ENCODE measurements at regions not wholly inside any gene's neighbourhood (a gene's known extent, or its start where the extent isn't known, plus 50 kb on each side); places are given as distances from the start of the nearest gene placed in this dataset.
"Not testable (repeated sequence)": the region's sequence is repeated elsewhere in the genome, so short reads cannot be mapped to it uniquely, and the experiment has no call there.

GRCh38 chr12:97716356-97716755, 253.8 kb downstream of the RMST start:
- TF ChIP-seq, protein P1, sequence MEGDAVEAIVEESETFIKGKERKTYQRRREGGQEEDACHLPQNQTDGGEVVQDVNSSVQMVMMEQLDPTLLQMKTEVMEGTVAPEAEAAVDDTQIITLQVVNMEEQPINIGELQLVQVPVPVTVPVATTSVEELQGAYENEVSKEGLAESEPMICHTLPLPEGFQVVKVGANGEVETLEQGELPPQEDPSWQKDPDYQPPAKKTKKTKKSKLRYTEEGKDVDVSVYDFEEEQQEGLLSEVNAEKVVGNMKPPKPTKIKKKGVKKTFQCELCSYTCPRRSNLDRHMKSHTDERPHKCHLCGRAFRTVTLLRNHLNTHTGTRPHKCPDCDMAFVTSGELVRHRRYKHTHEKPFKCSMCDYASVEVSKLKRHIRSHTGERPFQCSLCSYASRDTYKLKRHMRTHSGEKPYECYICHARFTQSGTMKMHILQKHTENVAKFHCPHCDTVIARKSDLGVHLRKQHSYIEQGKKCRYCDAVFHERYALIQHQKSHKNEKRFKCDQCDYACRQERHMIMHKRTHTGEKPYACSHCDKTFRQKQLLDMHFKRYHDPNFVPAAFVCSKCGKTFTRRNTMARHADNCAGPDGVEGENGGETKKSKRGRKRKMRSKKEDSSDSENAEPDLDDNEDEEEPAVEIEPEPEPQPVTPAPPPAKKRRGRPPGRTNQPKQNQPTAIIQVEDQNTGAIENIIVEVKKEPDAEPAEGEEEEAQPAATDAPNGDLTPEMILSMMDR (IDR thresholded peaks at IDR 0.05): peak in 3 of 6 experiments; percentile 28 to 45 (median 32)
- no peak for TF ChIP-seq POLR2A (IDR thresholded peaks at IDR 0.05)
- no peaks in the 10 kb centered on the region for H3K27me3 ChIP-seq
- intact Hi-C loops (cut with DNase I): no loop called here
- WGBS, 4 donors: 53 to 60% (median 58%) methylated on average over 1 of the region's 1 CpG
- no peaks in the 10 kb centered on the region for H3K9me3 ChIP-seq (replicated peaks in 1 of 3)
- no peaks in the 10 kb centered on the region for H3K4me1 ChIP-seq (replicated peaks in 1 of 2)
- H3K27ac ChIP-seq: no peak overlapping the region
- DNase-seq: peak in 1 of 7 donors; percentile 5
- H3K36me3 ChIP-seq (replicated peaks in 1 of 2): no peaks in the 10 kb centered on the region
- no peak overlapping the region for H3K4me3 ChIP-seq

- H3K4me1 ChIP-seq (replicated peaks in 1 of 2); DNase-seq; H3K27ac ChIP-seq; intact Hi-C loops (cut with DNase I); H3K9me3 ChIP-seq (replicated peaks in 1 of 3); H3K27me3 ChIP-seq; H3K4me3 ChIP-seq; H3K36me3 ChIP-seq (replicated peaks in 1 of 2): not testable (repeated sequence)
- WGBS, 4 donors: 67 to 92% (median 87%) methylated on average over 1 to 22 of the region's 22 CpGs
These were observed 261.2 kb downstream of the RMST start for GRCh38 chr12:97723801-97724200.

DNA sequence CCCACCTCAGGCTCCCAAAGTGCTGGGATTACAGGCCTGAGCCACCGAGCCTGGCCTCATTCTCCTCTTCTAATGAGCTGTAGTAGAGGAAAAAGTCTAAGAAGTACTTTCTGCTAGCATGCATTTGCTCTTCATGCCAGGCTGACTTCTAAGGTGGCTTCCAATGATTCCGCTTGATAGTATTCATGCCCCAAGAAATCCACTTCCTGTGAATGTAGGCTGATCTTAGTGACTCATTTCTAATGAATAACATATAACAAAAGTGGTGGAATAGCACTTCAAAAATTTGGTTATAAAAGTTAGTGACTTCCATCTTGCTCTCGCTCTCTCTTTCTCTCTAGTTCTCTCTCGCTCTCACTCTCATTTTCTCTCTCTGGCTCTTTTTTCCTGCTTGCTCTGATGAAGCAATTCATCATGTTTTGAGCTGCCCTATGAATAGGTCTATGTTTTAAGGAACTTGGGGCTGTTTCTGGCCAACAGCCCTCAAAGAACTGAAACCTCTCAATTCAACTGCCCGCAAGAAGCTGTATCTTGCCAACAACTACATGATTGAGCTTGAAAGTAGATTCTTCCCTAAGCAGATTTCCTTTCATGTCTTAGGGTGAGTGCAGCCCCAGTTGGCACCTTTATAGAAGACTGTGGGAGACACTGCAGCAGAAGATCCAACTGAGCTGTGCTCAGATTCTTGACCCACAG, 282.9 kb downstream of the RMST start:
- WGBS, 4 donors: 85 to 89% (median 87%) methylated on average over 5 of the region's 5 CpGs
- no peak for DNase-seq
- no peaks in the 10 kb centered on the region for H3K4me1 ChIP-seq (replicated peaks in 1 of 2)

DNA sequence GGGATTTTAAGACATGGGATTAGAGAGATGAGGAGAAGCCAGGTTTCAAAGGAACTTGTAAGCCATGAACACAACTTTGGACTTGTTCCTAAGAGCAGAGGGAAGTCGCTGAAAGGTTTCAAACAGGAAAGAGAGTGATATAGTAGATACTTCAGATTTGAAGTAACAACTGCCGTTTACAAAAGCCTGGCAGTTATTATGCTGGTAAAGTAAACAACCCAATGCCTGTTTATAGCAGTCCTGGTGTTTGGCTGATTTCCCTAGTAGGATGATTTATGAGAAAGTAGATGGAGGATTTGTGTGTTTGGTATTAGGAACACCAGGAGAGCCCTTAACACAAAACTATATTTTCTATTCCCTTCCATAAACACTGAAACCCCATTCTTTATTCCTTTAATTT, 285.7 kb downstream of the RMST start:
- intact Hi-C loops (cut with DNase I): no loop called here
- TF ChIP-seq, protein P1 (IDR thresholded peaks at IDR 0.05): no peak
- no peak for TF ChIP-seq POLR2A (IDR thresholded peaks at IDR 0.05)
- 43 to 52% (median 46%) methylated on average over 2 of the region's 2 CpGs for WGBS, 4 donors

More for the DNA sequence above, 282.9 kb downstream of the RMST start:
- intact Hi-C loops (cut with DNase I): no loop called here
- no peak overlapping the region for H3K4me3 ChIP-seq
- H3K27me3 ChIP-seq: no peaks in the 10 kb centered on the region
- TF ChIP-seq, protein P1 (IDR thresholded peaks at IDR 0.05): no peak
- TF ChIP-seq POLR2A (IDR thresholded peaks at IDR 0.05): no peak
- no peak overlapping the region for H3K27ac ChIP-seq
- H3K36me3 ChIP-seq (replicated peaks in 1 of 2): no peaks in the 10 kb centered on the region
- H3K9me3 ChIP-seq (replicated peaks in 1 of 3): no peaks in the 10 kb centered on the region

DNA sequence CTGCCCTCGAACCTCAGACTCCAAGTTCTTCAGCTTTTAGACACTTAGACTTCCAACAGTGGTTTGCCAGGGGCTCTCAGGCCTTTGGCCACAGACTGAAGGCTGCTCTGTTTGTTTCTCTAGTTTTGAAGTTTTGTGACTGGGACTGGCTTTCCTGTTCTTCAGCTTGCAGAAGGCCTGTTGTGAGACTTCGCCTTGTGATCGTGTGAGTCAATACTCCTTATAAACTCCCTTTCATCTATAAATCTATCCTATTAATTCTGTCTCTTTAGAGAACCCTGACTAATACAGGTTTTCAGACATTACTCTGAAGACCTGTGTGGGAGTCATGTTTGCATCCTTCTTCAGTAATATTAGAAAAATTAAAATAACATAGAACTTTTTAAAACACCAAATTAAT, 289.1 kb downstream of the RMST start:
- intact Hi-C loops (cut with DNase I): no loop called here

More for the DNA sequence above, 285.7 kb downstream of the RMST start:
- no peaks in the 10 kb centered on the region for H3K27me3 ChIP-seq
- H3K4me1 ChIP-seq (replicated peaks in 1 of 2): no peaks in the 10 kb centered on the region
- H3K27ac ChIP-seq: no peak overlapping the region
- no peaks in the 10 kb centered on the region for H3K36me3 ChIP-seq (replicated peaks in 1 of 2)
- H3K9me3 ChIP-seq (replicated peaks in 1 of 3): no peaks in the 10 kb centered on the region
- no peak overlapping the region for H3K4me3 ChIP-seq
- DNase-seq: no peak

More for the DNA sequence above, 289.1 kb downstream of the RMST start:
- H3K36me3 ChIP-seq (replicated peaks in 1 of 2): no peaks in the 10 kb centered on the region
- 69 to 84% (median 75%) methylated on average over 3 of the region's 3 CpGs for WGBS, 4 donors
- H3K4me3 ChIP-seq: no peak overlapping the region
- no peak overlapping the region for H3K27ac ChIP-seq
- no peak for DNase-seq
- no peaks in the 10 kb centered on the region for H3K4me1 ChIP-seq (replicated peaks in 1 of 2)
- TF ChIP-seq, protein P1 (IDR thresholded peaks at IDR 0.05): no peak
- no peak for TF ChIP-seq POLR2A (IDR thresholded peaks at IDR 0.05)
- no peaks in the 10 kb centered on the region for H3K9me3 ChIP-seq (replicated peaks in 1 of 3)
- no peaks in the 10 kb centered on the region for H3K27me3 ChIP-seq

Data from adrenal gland (tissue), 9 donors.